ENCODE measurements at regions not wholly inside any gene's neighbourhood (a gene's known extent, or its start where the extent isn't known, plus 50 kb on each side); places are given as distances from the start of the nearest gene placed in this dataset.

DNA sequence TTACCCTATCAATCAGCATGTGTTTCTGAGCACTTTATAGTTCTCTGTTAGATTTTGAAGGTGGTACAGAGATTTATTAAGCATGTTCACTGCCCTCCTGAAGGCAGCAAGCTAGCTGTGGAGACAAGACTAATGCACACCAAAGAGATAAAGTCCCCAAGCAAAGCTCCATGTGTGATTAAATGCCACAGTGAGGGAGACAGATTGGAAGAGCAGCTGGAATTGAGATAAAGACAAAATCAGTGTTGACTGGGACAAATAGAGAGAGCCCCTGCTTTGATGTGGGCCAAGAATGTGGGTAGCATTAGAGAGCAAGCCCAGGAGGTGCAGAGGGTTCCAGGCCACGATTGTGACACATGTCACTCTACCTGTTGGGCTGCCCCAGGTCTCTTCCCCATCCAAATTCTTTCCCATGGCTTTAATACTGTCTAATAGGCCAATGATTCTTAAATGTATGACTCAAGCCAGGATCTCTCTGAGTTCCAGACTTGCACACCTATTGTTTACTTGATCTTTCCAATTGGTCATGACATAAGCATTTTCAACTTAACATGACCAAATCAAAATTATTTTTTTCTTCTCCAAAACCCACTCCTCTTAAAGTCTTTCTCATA is 60.1 kb upstream of the ZC3H12C start:
- DNase-seq = no peak

GRCh38 chr11:110034806-110035205 is 58.4 kb upstream of the ZC3H12C start:
- DNase-seq = no peak

DNA sequence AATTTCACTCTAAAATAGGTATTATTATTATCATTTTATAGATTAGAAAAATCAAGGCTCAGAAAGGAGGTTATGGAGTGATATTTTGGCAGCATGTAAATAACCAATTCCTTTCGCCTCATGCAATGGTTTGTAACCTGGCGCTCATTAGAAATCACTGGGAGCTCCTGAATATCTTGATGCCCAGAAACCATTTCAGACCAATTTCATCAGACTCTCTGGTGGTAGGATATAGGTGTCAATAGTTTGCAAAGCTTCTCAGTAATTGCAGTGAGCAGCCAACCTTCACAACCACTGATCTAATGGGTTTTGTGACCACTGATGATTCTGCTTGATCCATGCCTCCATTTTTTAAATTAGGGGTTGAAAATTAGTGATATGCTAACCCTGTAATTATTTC is 57.8 kb upstream of the ZC3H12C start:
- no peak for DNase-seq

- no peak for DNase-seq
Measured at GRCh38 chr11:110038201-110038600, 55.0 kb upstream of the ZC3H12C start.

All from stimulated activated CD4-positive, alpha-beta T cell treated with anti-CD3 and anti-CD28 coated beads, Interleukin-4, amount 100 ng/mL, for 1 hour (primary cell).